ENCODE measurements at regions not wholly inside any gene's neighbourhood (a gene's known extent, or its start where the extent isn't known, plus 50 kb on each side); places are given as distances from the start of the nearest gene placed in this dataset.

DNA sequence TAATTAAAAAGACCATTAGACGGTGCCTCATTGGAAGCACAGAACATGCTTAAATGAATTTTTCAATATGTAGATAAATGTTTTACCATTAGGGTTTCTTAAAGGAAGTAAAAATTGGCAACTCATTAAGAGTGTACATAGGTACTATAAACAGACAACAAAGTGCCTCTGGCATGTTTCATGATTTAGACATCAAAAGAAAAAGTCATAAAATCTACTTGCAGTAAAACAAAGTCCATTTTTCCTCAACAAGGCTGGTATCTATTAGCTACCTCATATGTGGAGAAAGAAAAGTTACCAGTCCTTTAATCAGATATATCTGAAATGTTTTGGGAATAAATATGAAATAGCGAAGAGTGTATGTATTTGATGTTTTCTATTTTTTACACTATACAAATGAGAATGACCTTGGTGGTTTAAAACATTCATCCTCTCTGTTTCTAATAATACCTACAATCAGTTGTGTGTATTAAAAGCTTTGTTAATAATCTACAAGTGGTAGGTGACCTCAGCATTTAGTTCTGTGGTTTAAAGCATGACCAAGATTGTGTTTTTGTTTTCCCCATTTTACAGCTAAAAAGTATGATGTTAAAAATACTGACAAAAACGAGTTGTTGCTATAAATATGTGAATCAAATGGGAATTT is 87.5 kb downstream of the HDGFL1 start:
- TF ChIP-seq, protein P1, sequence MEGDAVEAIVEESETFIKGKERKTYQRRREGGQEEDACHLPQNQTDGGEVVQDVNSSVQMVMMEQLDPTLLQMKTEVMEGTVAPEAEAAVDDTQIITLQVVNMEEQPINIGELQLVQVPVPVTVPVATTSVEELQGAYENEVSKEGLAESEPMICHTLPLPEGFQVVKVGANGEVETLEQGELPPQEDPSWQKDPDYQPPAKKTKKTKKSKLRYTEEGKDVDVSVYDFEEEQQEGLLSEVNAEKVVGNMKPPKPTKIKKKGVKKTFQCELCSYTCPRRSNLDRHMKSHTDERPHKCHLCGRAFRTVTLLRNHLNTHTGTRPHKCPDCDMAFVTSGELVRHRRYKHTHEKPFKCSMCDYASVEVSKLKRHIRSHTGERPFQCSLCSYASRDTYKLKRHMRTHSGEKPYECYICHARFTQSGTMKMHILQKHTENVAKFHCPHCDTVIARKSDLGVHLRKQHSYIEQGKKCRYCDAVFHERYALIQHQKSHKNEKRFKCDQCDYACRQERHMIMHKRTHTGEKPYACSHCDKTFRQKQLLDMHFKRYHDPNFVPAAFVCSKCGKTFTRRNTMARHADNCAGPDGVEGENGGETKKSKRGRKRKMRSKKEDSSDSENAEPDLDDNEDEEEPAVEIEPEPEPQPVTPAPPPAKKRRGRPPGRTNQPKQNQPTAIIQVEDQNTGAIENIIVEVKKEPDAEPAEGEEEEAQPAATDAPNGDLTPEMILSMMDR (IDR thresholded peaks at IDR 0.05): no peak
- no peak overlapping the region for H3K27ac ChIP-seq
- no peak overlapping the region for H3K4me3 ChIP-seq
- DNase-seq (ENCODE audit: low spot score): no peak

DNA sequence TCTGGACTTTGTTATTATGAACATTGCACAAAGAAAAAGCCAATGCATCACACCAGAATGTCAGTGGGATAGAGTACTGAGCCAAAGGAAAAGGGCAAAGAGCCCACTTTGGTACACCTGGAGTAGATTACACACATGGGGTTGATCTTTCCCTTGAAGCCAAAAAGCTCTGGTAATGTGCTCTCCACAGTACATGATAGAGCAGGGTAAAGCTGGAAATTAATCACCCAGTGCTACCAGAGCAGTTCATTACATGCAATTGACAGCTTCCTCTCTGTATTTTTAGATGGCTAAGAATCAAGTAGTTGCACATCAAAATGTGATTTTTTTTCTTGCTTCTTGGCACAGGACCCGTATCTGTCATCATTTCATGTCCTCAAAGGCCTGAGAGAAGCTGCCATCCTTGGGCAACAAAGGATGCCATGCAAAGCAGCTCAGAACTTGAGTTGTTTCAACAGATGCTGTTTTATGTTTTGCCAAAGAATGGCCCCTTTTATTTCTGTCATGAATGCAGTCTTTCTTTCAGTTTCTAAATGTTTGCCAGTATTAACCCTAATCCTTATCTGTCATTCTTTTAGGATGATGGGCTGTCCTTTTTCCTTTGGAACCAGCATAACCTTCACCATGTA is 88.1 kb downstream of the HDGFL1 start:
- Histone ChIP-seq H3K27ac (no peak overlapping the region), H3K4me3 (no peak overlapping the region)
- TF ChIP-seq, protein P1 (IDR thresholded peaks at IDR 0.05): no peak
- DNase-seq (ENCODE audit: low spot score): no peak

DNA sequence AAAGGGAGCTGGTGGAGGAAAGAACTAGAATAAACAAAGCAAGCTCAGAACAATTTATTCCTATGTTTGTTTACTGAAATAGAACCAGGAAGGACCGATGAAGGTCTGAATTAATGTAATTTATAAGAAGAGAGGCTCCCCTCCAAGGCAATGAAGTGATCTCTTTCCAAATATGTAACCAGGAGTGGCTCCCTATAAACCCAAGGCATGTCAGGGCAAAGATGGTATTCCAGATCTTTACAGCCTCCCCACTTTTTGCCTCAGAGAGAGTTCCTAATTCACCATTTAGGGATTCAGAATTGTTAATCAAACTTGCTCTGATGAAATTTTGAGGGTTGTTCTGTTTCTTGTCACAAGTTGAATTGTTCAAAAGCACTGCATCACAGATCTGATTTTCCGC is 88.8 kb downstream of the HDGFL1 start:
- no peak for DNase-seq (ENCODE audit: low spot score)
- Histone ChIP-seq H3K4me3 (no peak overlapping the region), H3K27ac (no peak overlapping the region)
- TF ChIP-seq, protein P1 (IDR thresholded peaks at IDR 0.05): no peak

DNA sequence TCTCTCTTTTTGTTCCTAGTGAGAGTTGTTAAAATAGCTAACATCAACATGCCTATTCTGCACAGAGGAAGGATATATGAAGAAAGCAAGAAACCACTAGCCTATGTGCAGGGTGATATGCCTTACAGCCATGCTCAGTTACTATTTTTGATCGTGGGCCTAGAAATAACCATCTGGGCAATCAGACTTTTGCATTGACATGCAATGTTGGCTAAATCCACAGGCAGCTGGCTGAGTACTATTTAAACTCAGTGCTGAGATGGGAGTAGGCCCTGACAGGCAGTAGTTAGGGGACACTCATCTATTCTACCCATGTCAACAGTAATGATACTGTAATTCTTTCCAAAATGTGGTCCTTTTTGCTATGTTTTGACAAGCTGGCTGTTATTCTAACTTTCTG is 89.6 kb downstream of the HDGFL1 start:
- DNase-seq (ENCODE audit: low spot score): no peak
- H3K27ac ChIP-seq: no peak overlapping the region
- H3K4me3 ChIP-seq: no peak overlapping the region
- TF ChIP-seq, protein P1 (IDR thresholded peaks at IDR 0.05): no peak

DNA sequence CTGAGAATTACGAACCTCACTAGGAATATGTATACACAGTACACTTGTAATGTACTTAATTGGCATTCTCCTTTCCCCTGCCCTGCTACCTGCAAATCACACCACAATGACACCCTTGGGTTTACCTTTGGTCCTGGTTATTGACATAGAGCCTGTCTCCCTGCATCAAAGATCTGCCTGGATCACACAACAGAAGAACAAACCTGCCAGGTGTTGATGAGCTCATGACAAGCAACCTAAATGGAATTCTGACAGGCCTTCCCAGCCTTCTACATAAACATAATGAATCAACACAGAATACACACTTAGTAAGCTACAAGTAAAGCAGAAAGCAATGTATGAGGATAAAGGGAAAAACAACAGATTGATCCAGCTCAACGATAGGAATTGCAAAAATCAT is 95.6 kb downstream of the HDGFL1 start:
- DNase-seq (ENCODE audit: low spot score): no peak
- TF ChIP-seq, protein P1 (IDR thresholded peaks at IDR 0.05): no peak
- H3K4me3 ChIP-seq: no peak overlapping the region
- H3K27ac ChIP-seq: no peak overlapping the region

DNA sequence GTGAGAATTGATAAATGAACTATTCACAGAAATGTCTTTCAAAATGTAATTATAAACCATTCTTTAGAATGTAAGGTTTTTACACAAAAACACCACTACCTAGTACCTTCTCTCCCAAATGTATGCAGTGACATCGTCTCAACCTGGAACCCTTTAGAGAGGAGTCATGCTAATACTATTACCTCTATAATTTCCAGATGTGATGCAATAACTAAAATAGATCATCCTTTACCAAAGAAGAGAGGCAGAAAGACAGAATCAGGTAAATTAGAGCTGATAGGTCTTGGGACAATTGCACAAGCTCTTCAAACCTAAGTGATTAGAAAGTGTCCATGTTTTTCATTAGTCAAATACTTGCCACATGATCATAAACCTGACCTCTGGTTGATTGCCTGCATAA is 96.7 kb downstream of the HDGFL1 start:
- Histone ChIP-seq H3K27ac (no peak overlapping the region), H3K4me3 (no peak overlapping the region)
- TF ChIP-seq, protein P1 (IDR thresholded peaks at IDR 0.05): no peak
- no peak for DNase-seq (ENCODE audit: low spot score)

DNA sequence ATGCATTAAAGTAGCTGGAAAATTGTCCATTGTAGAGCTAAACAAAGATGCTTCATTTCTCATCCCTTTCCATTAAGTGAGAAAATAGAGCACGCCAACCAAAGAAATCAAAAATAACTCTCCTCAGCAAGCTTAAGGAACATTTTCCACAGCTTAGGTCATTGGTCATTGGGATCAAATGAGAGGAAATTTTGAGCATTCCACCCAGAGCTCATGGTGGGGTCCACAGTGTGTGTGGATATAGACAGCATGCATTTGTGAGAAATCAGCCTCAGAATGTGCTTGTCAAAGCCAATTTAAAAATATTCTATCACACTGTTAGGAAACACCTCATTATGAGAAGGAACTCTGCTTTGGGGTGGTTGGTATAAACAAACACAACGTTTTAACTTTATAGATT is 97.2 kb downstream of the HDGFL1 start:
- no peak overlapping the region for H3K27ac ChIP-seq
- DNase-seq (ENCODE audit: low spot score): no peak
- TF ChIP-seq, protein P1 (IDR thresholded peaks at IDR 0.05): no peak

More for the DNA sequence above, 97.2 kb downstream of the HDGFL1 start:
- no peak overlapping the region for H3K4me3 ChIP-seq

Measured in coronary artery (tissue), 2 donors.